Mesodermal cell (in vitro differentiated cells): ENCODE measurements at regions not wholly inside any gene's neighbourhood (a gene's known extent, or its start where the extent isn't known, plus 50 kb on each side); places are given as distances from the start of the nearest gene placed in this dataset.

ENCODE experiments used
- H3K27ac ChIP-seq: 2 replicates; pipeline ENCODE4 v1.7.0; 2013; ENCODE audit warnings: mild to moderate bottlenecking, low read depth, low read length, moderate library complexity; ENCODE audit not compliant: severe bottlenecking
- H3K36me3 ChIP-seq: 2 replicates; pipeline ENCODE4 v1.7.1; 2013; ENCODE audit warnings: mild to moderate bottlenecking, low read length, moderate library complexity; ENCODE audit not compliant: control insufficient read depth, insufficient read depth
- H3K4me1 ChIP-seq: one replicate; pipeline ENCODE4 v1.7.1; 2013; ENCODE audit warnings: mild to moderate bottlenecking, low read length; ENCODE audit not compliant: insufficient read depth, control insufficient read depth, poor library complexity, severe bottlenecking
- H3K4me3 ChIP-seq: 2 replicates; pipeline ENCODE4 v1.7.0; 2013; ENCODE audit warnings: low read length, control low read depth, mild to moderate bottlenecking; ENCODE audit not compliant: insufficient read depth, poor library complexity, severe bottlenecking; ENCODE audit errors: extremely low read depth
- H3K9me3 ChIP-seq: 2 replicates; pipeline ENCODE4 v1.7.1; 2013; ENCODE audit warnings: mild to moderate bottlenecking, low read length, moderate library complexity; ENCODE audit not compliant: control insufficient read depth
- WGBS, 2 experiments: methylation state at CpG; one replicate each; pipeline ENCODE4 v1.1.5; 2013; ENCODE audit warnings: missing lambda C conversion rate in 2 of 2; ENCODE audit not compliant: insufficient coverage in 2 of 2; 5-methylcytosine and 5-hydroxymethylcytosine counted together

GRCh38 chr9:88805217-88805943, 185.9 kb upstream of the S1PR3 start:
- WGBS, 2 experiments = 86 to 90% methylated on average over 6 to 7 of the region's 7 CpGs
- Histone ChIP-seq H3K4me3 (no peak overlapping the region), H3K36me3 (no peaks in the 10 kb centered on the region), H3K4me1 (peaks cover 22% of the 10 kb centered on the region), H3K27ac (no peak overlapping the region), H3K9me3 (no peaks in the 10 kb centered on the region)

GRCh38 chr9:88807426-88807825, 183.8 kb upstream of the S1PR3 start:
- Histone ChIP-seq H3K9me3 (no peaks in the 10 kb centered on the region), H3K27ac (no peak overlapping the region), H3K36me3 (no peaks in the 10 kb centered on the region), H3K4me1 (peaks cover 9% of the 10 kb centered on the region), H3K4me3 (no peak overlapping the region)
- 91 to 100% methylated on average over 3 to 4 of the region's 5 CpGs for WGBS, 2 experiments

- WGBS, 2 experiments = 98% methylated on average over 4 of the region's 4 CpGs
- H3K9me3 ChIP-seq = no peaks in the 10 kb centered on the region
- no peak overlapping the region for H3K27ac ChIP-seq
- no peak overlapping the region for H3K4me3 ChIP-seq
- H3K36me3 ChIP-seq = no peaks in the 10 kb centered on the region
- peaks cover 9% of the 10 kb centered on the region for H3K4me1 ChIP-seq
Measured at GRCh38 chr9:88808019-88808656, 183.1 kb upstream of the S1PR3 start.

- H3K27ac ChIP-seq = no peak overlapping the region
- WGBS, 2 experiments = 94 to 100% methylated on average over 4 to 5 of the region's 5 CpGs
Measured at GRCh38 chr9:88808761-88809354, 182.4 kb upstream of the S1PR3 start.

GRCh38 chr9:88809355-88810161, 181.7 kb upstream of the S1PR3 start:
- H3K4me1 ChIP-seq = peaks cover 9% of the 10 kb centered on the region
- 95 to 98% methylated on average over 5 to 7 of the region's 9 CpGs for WGBS, 2 experiments
- no peak overlapping the region for H3K4me3 ChIP-seq
- peak overlapping the region; percentile 51 for H3K27ac ChIP-seq
- no peaks in the 10 kb centered on the region for H3K9me3 ChIP-seq
- no peaks in the 10 kb centered on the region for H3K36me3 ChIP-seq

More at GRCh38 chr9:88808761-88809354, 182.4 kb upstream of the S1PR3 start:
- Histone ChIP-seq H3K4me1 (peaks cover 4% of the 10 kb centered on the region), H3K36me3 (no peaks in the 10 kb centered on the region), H3K4me3 (no peak overlapping the region), H3K9me3 (no peaks in the 10 kb centered on the region)

- Histone ChIP-seq H3K9me3 (no peaks in the 10 kb centered on the region), H3K27ac (no peak overlapping the region), H3K4me1 (peaks cover 15% of the 10 kb centered on the region), H3K36me3 (no peaks in the 10 kb centered on the region), H3K4me3 (no peak overlapping the region)
- 88 to 100% methylated on average over 1 of the region's 2 CpGs for WGBS, 2 experiments
Measured at GRCh38 chr9:88810826-88811225, 180.4 kb upstream of the S1PR3 start.

GRCh38 chr9:88811511-88811910, 179.8 kb upstream of the S1PR3 start:
- 96 to 97% methylated on average over 4 to 6 of the region's 7 CpGs for WGBS, 2 experiments
- no peak overlapping the region for H3K27ac ChIP-seq
- H3K36me3 ChIP-seq = no peaks in the 10 kb centered on the region
- no peaks in the 10 kb centered on the region for H3K9me3 ChIP-seq
- H3K4me3 ChIP-seq = no peak overlapping the region
- peaks cover 15% of the 10 kb centered on the region for H3K4me1 ChIP-seq

GRCh38 chr9:88812938-88813637, 178.2 kb upstream of the S1PR3 start:
- no peak overlapping the region for H3K4me3 ChIP-seq
- H3K4me1 ChIP-seq = peaks cover 15% of the 10 kb centered on the region
- WGBS, 2 experiments = 83 to 89% methylated on average over 8 to 9 of the region's 10 CpGs
- H3K9me3 ChIP-seq = no peaks in the 10 kb centered on the region
- no peaks in the 10 kb centered on the region for H3K36me3 ChIP-seq
- no peak overlapping the region for H3K27ac ChIP-seq

- WGBS, 2 experiments = 97 to 98% methylated on average over 5 to 8 of the region's 8 CpGs
- Histone ChIP-seq H3K4me1 (peaks cover 20% of the 10 kb centered on the region), H3K4me3 (no peak overlapping the region)
Measured at GRCh38 chr9:88813638-88814209, 177.5 kb upstream of the S1PR3 start.

GRCh38 chr9:88814577-88814976, 176.7 kb upstream of the S1PR3 start:
- WGBS, 2 experiments = 74 to 89% methylated on average over 3 to 4 of the region's 4 CpGs
- peaks cover 17% of the 10 kb centered on the region for H3K4me1 ChIP-seq
- no peaks in the 10 kb centered on the region for H3K36me3 ChIP-seq
- no peak overlapping the region for H3K27ac ChIP-seq
- no peaks in the 10 kb centered on the region for H3K9me3 ChIP-seq
- no peak overlapping the region for H3K4me3 ChIP-seq

More at GRCh38 chr9:88813638-88814209, 177.5 kb upstream of the S1PR3 start:
- Histone ChIP-seq H3K36me3 (no peaks in the 10 kb centered on the region), H3K27ac (no peak overlapping the region), H3K9me3 (no peaks in the 10 kb centered on the region)
